ENCODE measurements at regions not wholly inside any gene's neighbourhood (a gene's known extent, or its start where the extent isn't known, plus 50 kb on each side); places are given as distances from the start of the nearest gene placed in this dataset.

DNA sequence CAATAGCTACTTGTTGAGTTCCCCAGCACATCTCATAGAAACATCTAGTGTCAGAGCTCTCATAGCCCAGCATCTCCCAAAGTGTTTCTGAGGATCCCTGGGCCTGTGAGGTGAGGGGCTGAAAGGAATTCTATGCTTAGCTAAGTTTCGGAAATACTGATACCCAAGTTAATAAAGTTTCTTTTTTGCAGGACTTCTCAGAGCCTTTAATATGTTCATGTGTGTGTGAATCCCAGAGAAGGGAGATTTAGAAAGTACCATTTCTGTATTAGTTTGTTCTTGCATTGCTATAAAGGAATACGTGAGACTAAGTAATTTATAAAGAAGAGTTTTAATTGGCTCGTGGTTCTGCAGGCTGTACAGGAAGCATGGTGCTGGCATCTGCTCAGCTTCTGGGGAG is 211.2 kb downstream of the TSN start:
- H3K9me1 ChIP-seq (ENCODE audit: control insufficient read depth, insufficient read depth, low read length): no peaks in the 10 kb centered on the region
- peaks cover 0 to 11% of the 10 kb centered on the region in 2 experiments; a peak in 3 of 5 replicates for H3K27me3 ChIP-seq (ENCODE audit: control insufficient read depth in 2 of 2, insufficient read depth in 2 of 2, low read length in 2 of 2)
- no peaks in the 10 kb centered on the region for H3K4me1 ChIP-seq (replicated peaks in 1 of 2; ENCODE audit: control insufficient read depth in 2 of 2, insufficient read depth in 2 of 2, low read length in 2 of 2)
- ATAC-seq (no peak), DNase-seq (ENCODE audit: extremely low read depth in 1 of 4, low spot score in 3 of 4) (no peak), FAIRE-seq (no peak)
- no peak overlapping the region for H3K9ac ChIP-seq (ENCODE audit: insufficient read depth in 1 of 2, low read depth in 2 of 2, low read length in 2 of 2)
- intact Hi-C loops (cut with micrococcal nuclease): no loop called here
- BruUV-seq (replicated peaks): no TSS peak
- H3K9me3 ChIP-seq (replicated peaks; ENCODE audit: control insufficient read depth, insufficient read depth, low read depth, low read length): no peaks in the 10 kb centered on the region
- WGBS (ENCODE audit: insufficient coverage, low coverage, missing lambda C conversion rate): 2% methylated on average over 3 of the region's 3 CpGs
- no peak overlapping the region for H2AFZ ChIP-seq (ENCODE audit: low read depth, low read length)
- no peak overlapping the region for H3K4me3 ChIP-seq
- TF ChIP-seq SMAD1 (IDR thresholded peaks at IDR 0.05; ENCODE audit: low read depth, low read length, partially characterized antibody) (no peak), ZNF239 (CRISPR knock-in tag; IDR thresholded peaks at IDR 0.05) (peak; percentile 94), RBM25 (IDR thresholded peaks at IDR 0.05; ENCODE audit: low read depth, low read length, severe bottlenecking) (peak; percentile 14), MCM5 (IDR thresholded peaks at IDR 0.05; ENCODE audit: low read depth) (no peak), PRMT5 (CRISPR knock-in tag; IDR thresholded peaks at IDR 0.05) (no peak), NFIX (CRISPR knock-in tag; IDR thresholded peaks at IDR 0.05; ENCODE audit: low read depth) (no peak)
- no peaks in the 10 kb centered on the region for H3K36me3 ChIP-seq (ENCODE audit: control insufficient read depth, insufficient read depth, low read length)
- no peaks in the 10 kb centered on the region for H3K79me2 ChIP-seq (ENCODE audit: control insufficient read depth, insufficient read depth, low read length)
- H4K20me1 ChIP-seq (replicated peaks; ENCODE audit: control insufficient read depth, insufficient read depth, low read length): no peaks in the 10 kb centered on the region
- no peak overlapping the region for H3K27ac ChIP-seq (ENCODE audit: extremely low read depth, low read depth, low read length)
- POLR2A ChIA-PET: interaction anchor here (0.6 kb wide), 1 partner anchor 434 kb away, joined by 3 read pairs; no protein-coding TSS in a partner anchor
- in situ Hi-C loops (cut with MboI): no loop called here
- H3K4me2 ChIP-seq (ENCODE audit: insufficient read depth, low read length): no peak overlapping the region
- CTCF ChIA-PET (ENCODE audit: low intra/inter-chr PET ratio): no interaction called here

DNA sequence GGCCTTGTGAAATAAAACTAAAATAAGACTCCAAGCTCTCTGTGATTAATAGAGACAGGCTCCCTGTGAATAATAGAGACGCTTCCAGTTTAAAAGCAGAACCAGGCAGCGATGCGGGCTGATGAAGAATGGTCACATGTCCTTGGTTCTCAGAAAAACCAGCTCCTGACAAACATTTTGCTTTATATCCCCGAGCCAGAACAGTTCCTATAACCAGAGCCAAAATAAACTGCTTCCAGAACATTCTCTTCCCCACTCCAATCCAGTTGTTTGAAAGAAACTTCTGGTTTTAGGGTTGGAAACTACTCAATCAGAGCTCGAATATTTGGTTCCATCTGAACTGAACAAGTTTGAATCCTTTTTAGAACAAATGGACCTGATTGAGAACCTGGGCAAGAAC is 213.7 kb downstream of the TSN start:
- CTCF ChIA-PET (ENCODE audit: low intra/inter-chr PET ratio): no interaction called here
- no peak overlapping the region for H3K4me2 ChIP-seq (ENCODE audit: insufficient read depth, low read length)
- no peak overlapping the region for H3K4me3 ChIP-seq
- H4K20me1 ChIP-seq (replicated peaks; ENCODE audit: control insufficient read depth, insufficient read depth, low read length): no peaks in the 10 kb centered on the region
- no peaks in the 10 kb centered on the region for H3K36me3 ChIP-seq (ENCODE audit: control insufficient read depth, insufficient read depth, low read length)
- H3K27ac ChIP-seq (ENCODE audit: extremely low read depth, low read depth, low read length): no peak overlapping the region
- H3K9me1 ChIP-seq (ENCODE audit: control insufficient read depth, insufficient read depth, low read length): no peaks in the 10 kb centered on the region
- 0% methylated on average over 5 of the region's 5 CpGs for WGBS (ENCODE audit: insufficient coverage, low coverage, missing lambda C conversion rate)
- H3K4me1 ChIP-seq (replicated peaks in 1 of 2; ENCODE audit: control insufficient read depth in 2 of 2, insufficient read depth in 2 of 2, low read length in 2 of 2): no peaks in the 10 kb centered on the region
- intact Hi-C loops (cut with micrococcal nuclease): no loop called here
- ATAC-seq (no peak), DNase-seq (ENCODE audit: extremely low read depth in 1 of 4, low spot score in 3 of 4) (no peak), FAIRE-seq (no peak)
- no peaks in the 10 kb centered on the region for H3K79me2 ChIP-seq (ENCODE audit: control insufficient read depth, insufficient read depth, low read length)
- no peaks in the 10 kb centered on the region for H3K9me3 ChIP-seq (replicated peaks; ENCODE audit: control insufficient read depth, insufficient read depth, low read depth, low read length)
- POLR2A ChIA-PET: interaction anchor here (0.6 to 1.1 kb wide), 2 partner anchors 75 to 172 kb away, joined by 3 read pairs; no protein-coding TSS in a partner anchor
- BruUV-seq (replicated peaks): no TSS peak
- H3K9ac ChIP-seq (ENCODE audit: insufficient read depth in 1 of 2, low read depth in 2 of 2, low read length in 2 of 2): no peak overlapping the region
- in situ Hi-C loops (cut with MboI): no loop called here
- no peak overlapping the region for H2AFZ ChIP-seq (ENCODE audit: low read depth, low read length)
- peaks cover 0 to 9% of the 10 kb centered on the region in 2 experiments; a peak in 2 of 5 replicates for H3K27me3 ChIP-seq (ENCODE audit: control insufficient read depth in 2 of 2, insufficient read depth in 2 of 2, low read length in 2 of 2)
- TF ChIP-seq HDAC1 (IDR thresholded peaks at IDR 0.05): no peak
- TF ChIP-seq, protein P1, sequence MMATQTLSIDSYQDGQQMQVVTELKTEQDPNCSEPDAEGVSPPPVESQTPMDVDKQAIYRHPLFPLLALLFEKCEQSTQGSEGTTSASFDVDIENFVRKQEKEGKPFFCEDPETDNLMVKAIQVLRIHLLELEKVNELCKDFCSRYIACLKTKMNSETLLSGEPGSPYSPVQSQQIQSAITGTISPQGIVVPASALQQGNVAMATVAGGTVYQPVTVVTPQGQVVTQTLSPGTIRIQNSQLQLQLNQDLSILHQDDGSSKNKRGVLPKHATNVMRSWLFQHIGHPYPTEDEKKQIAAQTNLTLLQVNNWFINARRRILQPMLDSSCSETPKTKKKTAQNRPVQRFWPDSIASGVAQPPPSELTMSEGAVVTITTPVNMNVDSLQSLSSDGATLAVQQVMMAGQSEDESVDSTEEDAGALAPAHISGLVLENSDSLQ (IDR thresholded peaks at IDR 0.05): no peak
- TF ChIP-seq CHD1 (IDR thresholded peaks at IDR 0.05; ENCODE audit: low read length): no peak
- no peak for TF ChIP-seq MEIS2 (IDR thresholded peaks at IDR 0.05; ENCODE audit: partially characterized antibody)
- no peak for TF ChIP-seq POLR2A (conservative IDR thresholded peaks at IDR 0.05)
- no peak for TF ChIP-seq MED1 (CRISPR knock-in tag; IDR thresholded peaks at IDR 0.05; ENCODE audit: borderline replicate concordance)
- TF ChIP-seq, protein P2, sequence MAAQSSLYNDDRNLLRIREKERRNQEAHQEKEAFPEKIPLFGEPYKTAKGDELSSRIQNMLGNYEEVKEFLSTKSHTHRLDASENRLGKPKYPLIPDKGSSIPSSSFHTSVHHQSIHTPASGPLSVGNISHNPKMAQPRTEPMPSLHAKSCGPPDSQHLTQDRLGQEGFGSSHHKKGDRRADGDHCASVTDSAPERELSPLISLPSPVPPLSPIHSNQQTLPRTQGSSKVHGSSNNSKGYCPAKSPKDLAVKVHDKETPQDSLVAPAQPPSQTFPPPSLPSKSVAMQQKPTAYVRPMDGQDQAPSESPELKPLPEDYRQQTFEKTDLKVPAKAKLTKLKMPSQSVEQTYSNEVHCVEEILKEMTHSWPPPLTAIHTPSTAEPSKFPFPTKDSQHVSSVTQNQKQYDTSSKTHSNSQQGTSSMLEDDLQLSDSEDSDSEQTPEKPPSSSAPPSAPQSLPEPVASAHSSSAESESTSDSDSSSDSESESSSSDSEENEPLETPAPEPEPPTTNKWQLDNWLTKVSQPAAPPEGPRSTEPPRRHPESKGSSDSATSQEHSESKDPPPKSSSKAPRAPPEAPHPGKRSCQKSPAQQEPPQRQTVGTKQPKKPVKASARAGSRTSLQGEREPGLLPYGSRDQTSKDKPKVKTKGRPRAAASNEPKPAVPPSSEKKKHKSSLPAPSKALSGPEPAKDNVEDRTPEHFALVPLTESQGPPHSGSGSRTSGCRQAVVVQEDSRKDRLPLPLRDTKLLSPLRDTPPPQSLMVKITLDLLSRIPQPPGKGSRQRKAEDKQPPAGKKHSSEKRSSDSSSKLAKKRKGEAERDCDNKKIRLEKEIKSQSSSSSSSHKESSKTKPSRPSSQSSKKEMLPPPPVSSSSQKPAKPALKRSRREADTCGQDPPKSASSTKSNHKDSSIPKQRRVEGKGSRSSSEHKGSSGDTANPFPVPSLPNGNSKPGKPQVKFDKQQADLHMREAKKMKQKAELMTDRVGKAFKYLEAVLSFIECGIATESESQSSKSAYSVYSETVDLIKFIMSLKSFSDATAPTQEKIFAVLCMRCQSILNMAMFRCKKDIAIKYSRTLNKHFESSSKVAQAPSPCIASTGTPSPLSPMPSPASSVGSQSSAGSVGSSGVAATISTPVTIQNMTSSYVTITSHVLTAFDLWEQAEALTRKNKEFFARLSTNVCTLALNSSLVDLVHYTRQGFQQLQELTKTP (IDR thresholded peaks at IDR 0.05; ENCODE audit: low read depth in 1 of 2, partially characterized antibody in 2 of 2): no peak
